Effector memory CD4-positive, alpha-beta T cell (primary cell): ENCODE measurements at regions not wholly inside any gene's neighbourhood (a gene's known extent, or its start where the extent isn't known, plus 50 kb on each side); places are given as distances from the start of the nearest gene placed in this dataset.

Experiments
- DNase-seq, 3 donors: peaks; one replicate each; pipeline ENCODE4 v3.0.0-alpha.2; 2020
- H3K27ac ChIP-seq: 2 replicates; pipeline ENCODE4 v1.7.0; 2013; ENCODE audit warnings: mild to moderate bottlenecking, low read length, moderate library complexity; ENCODE audit not compliant: insufficient read depth, poor library complexity, severe bottlenecking
- H3K27me3 ChIP-seq: replicated peaks from 2 replicates; pipeline ENCODE4 v1.7.0; 2013; ENCODE audit warnings: mild to moderate bottlenecking, low read length; ENCODE audit not compliant: insufficient read depth, control insufficient read depth, poor library complexity, severe bottlenecking
- H3K36me3 ChIP-seq: 2 replicates; pipeline ENCODE4 v1.7.0; 2013; ENCODE audit warnings: mild to moderate bottlenecking, low read length, moderate library complexity; ENCODE audit not compliant: control insufficient read depth, insufficient read depth
- H3K4me1 ChIP-seq: 2 replicates; pipeline ENCODE4 v1.7.0; 2013; ENCODE audit warnings: low read length, mild to moderate bottlenecking; ENCODE audit not compliant: control insufficient read depth, insufficient read depth, poor library complexity, severe bottlenecking
- H3K4me3 ChIP-seq: 2 replicates; pipeline ENCODE4 v1.7.0; 2013; ENCODE audit warnings: low read length, low read depth, mild to moderate bottlenecking; ENCODE audit not compliant: insufficient read depth, poor library complexity, severe bottlenecking
- H3K9me3 ChIP-seq: 2 replicates; pipeline ENCODE4 v1.7.0; 2013; ENCODE audit warnings: mild to moderate bottlenecking, low read length, moderate library complexity; ENCODE audit not compliant: control insufficient read depth

GRCh38 chr10:3339121-3339520, 166.5 kb upstream of the PITRM1 start:
- no peak overlapping the region for H3K4me3 ChIP-seq
- H3K27me3 ChIP-seq = no peaks in the 10 kb centered on the region
- H3K27ac ChIP-seq = no peak overlapping the region
- no peaks in the 10 kb centered on the region for H3K36me3 ChIP-seq
- no peaks in the 10 kb centered on the region for H3K4me1 ChIP-seq
- DNase-seq = no peak
- no peaks in the 10 kb centered on the region for H3K9me3 ChIP-seq

- H3K36me3 ChIP-seq = no peaks in the 10 kb centered on the region
- H3K4me3 ChIP-seq = no peak overlapping the region
- DNase-seq = no peak
- no peaks in the 10 kb centered on the region for H3K27me3 ChIP-seq
- no peaks in the 10 kb centered on the region for H3K9me3 ChIP-seq
- H3K27ac ChIP-seq = no peak overlapping the region
- H3K4me1 ChIP-seq = no peaks in the 10 kb centered on the region
These were observed 165.2 kb upstream of the PITRM1 start for GRCh38 chr10:3337741-3338140.

GRCh38 chr10:3336673-3337293, 164.2 kb upstream of the PITRM1 start:
- no peaks in the 10 kb centered on the region for H3K27me3 ChIP-seq
- no peak for DNase-seq

GRCh38 chr10:3333426-3333825, 160.8 kb upstream of the PITRM1 start:
- Histone ChIP-seq H3K4me3 (no peak overlapping the region), H3K27me3 (no peaks in the 10 kb centered on the region), H3K27ac (no peak overlapping the region), H3K4me1 (no peaks in the 10 kb centered on the region), H3K9me3 (no peaks in the 10 kb centered on the region), H3K36me3 (no peaks in the 10 kb centered on the region)
- no peak for DNase-seq

More at GRCh38 chr10:3336673-3337293, 164.2 kb upstream of the PITRM1 start:
- no peaks in the 10 kb centered on the region for H3K36me3 ChIP-seq
- no peaks in the 10 kb centered on the region for H3K4me1 ChIP-seq
- H3K27ac ChIP-seq = no peak overlapping the region
- H3K9me3 ChIP-seq = no peaks in the 10 kb centered on the region
- no peak overlapping the region for H3K4me3 ChIP-seq

GRCh38 chr10:3331690-3332230, 159.2 kb upstream of the PITRM1 start:
- no peak overlapping the region for H3K27ac ChIP-seq
- H3K27me3 ChIP-seq = no peaks in the 10 kb centered on the region
- no peak overlapping the region for H3K4me3 ChIP-seq
- no peaks in the 10 kb centered on the region for H3K36me3 ChIP-seq
- no peaks in the 10 kb centered on the region for H3K4me1 ChIP-seq
- no peak for DNase-seq
- no peaks in the 10 kb centered on the region for H3K9me3 ChIP-seq

GRCh38 chr10:3331187-3331586, 158.6 kb upstream of the PITRM1 start:
- H3K4me1 ChIP-seq = no peaks in the 10 kb centered on the region
- H3K4me3 ChIP-seq = no peak overlapping the region
- no peaks in the 10 kb centered on the region for H3K27me3 ChIP-seq
- no peaks in the 10 kb centered on the region for H3K9me3 ChIP-seq
- DNase-seq = no peak
- no peak overlapping the region for H3K27ac ChIP-seq
- no peaks in the 10 kb centered on the region for H3K36me3 ChIP-seq

- Histone ChIP-seq H3K4me3 (no peak overlapping the region), H3K36me3 (no peaks in the 10 kb centered on the region), H3K9me3 (no peaks in the 10 kb centered on the region), H3K27ac (no peak overlapping the region), H3K4me1 (no peaks in the 10 kb centered on the region), H3K27me3 (no peaks in the 10 kb centered on the region)
- DNase-seq = no peak
These were observed 158.1 kb upstream of the PITRM1 start for GRCh38 chr10:3330663-3331062.

- Histone ChIP-seq H3K36me3 (no peaks in the 10 kb centered on the region), H3K27me3 (no peaks in the 10 kb centered on the region), H3K9me3 (no peaks in the 10 kb centered on the region), H3K27ac (no peak overlapping the region), H3K4me3 (no peak overlapping the region), H3K4me1 (no peaks in the 10 kb centered on the region)
- DNase-seq = no peak
These were observed 153.6 kb upstream of the PITRM1 start for GRCh38 chr10:3325954-3326750.

- DNase-seq = no peak
- H3K36me3 ChIP-seq = no peaks in the 10 kb centered on the region
- no peak overlapping the region for H3K27ac ChIP-seq
- H3K27me3 ChIP-seq = no peaks in the 10 kb centered on the region
- H3K9me3 ChIP-seq = no peaks in the 10 kb centered on the region
- H3K4me1 ChIP-seq = no peaks in the 10 kb centered on the region
- H3K4me3 ChIP-seq = no peak overlapping the region
These were observed 152.0 kb upstream of the PITRM1 start for GRCh38 chr10:3324612-3325038.

GRCh38 chr10:3323865-3324498, 151.4 kb upstream of the PITRM1 start:
- Histone ChIP-seq H3K4me3 (no peak overlapping the region), H3K9me3 (no peaks in the 10 kb centered on the region), H3K27me3 (no peaks in the 10 kb centered on the region), H3K27ac (no peak overlapping the region), H3K4me1 (no peaks in the 10 kb centered on the region), H3K36me3 (no peaks in the 10 kb centered on the region)
- no peak for DNase-seq
